ENCODE measurements at regions not wholly inside any gene's neighbourhood (a gene's known extent, or its start where the extent isn't known, plus 50 kb on each side); places are given as distances from the start of the nearest gene placed in this dataset.

- TF ChIP-seq, protein P1, sequence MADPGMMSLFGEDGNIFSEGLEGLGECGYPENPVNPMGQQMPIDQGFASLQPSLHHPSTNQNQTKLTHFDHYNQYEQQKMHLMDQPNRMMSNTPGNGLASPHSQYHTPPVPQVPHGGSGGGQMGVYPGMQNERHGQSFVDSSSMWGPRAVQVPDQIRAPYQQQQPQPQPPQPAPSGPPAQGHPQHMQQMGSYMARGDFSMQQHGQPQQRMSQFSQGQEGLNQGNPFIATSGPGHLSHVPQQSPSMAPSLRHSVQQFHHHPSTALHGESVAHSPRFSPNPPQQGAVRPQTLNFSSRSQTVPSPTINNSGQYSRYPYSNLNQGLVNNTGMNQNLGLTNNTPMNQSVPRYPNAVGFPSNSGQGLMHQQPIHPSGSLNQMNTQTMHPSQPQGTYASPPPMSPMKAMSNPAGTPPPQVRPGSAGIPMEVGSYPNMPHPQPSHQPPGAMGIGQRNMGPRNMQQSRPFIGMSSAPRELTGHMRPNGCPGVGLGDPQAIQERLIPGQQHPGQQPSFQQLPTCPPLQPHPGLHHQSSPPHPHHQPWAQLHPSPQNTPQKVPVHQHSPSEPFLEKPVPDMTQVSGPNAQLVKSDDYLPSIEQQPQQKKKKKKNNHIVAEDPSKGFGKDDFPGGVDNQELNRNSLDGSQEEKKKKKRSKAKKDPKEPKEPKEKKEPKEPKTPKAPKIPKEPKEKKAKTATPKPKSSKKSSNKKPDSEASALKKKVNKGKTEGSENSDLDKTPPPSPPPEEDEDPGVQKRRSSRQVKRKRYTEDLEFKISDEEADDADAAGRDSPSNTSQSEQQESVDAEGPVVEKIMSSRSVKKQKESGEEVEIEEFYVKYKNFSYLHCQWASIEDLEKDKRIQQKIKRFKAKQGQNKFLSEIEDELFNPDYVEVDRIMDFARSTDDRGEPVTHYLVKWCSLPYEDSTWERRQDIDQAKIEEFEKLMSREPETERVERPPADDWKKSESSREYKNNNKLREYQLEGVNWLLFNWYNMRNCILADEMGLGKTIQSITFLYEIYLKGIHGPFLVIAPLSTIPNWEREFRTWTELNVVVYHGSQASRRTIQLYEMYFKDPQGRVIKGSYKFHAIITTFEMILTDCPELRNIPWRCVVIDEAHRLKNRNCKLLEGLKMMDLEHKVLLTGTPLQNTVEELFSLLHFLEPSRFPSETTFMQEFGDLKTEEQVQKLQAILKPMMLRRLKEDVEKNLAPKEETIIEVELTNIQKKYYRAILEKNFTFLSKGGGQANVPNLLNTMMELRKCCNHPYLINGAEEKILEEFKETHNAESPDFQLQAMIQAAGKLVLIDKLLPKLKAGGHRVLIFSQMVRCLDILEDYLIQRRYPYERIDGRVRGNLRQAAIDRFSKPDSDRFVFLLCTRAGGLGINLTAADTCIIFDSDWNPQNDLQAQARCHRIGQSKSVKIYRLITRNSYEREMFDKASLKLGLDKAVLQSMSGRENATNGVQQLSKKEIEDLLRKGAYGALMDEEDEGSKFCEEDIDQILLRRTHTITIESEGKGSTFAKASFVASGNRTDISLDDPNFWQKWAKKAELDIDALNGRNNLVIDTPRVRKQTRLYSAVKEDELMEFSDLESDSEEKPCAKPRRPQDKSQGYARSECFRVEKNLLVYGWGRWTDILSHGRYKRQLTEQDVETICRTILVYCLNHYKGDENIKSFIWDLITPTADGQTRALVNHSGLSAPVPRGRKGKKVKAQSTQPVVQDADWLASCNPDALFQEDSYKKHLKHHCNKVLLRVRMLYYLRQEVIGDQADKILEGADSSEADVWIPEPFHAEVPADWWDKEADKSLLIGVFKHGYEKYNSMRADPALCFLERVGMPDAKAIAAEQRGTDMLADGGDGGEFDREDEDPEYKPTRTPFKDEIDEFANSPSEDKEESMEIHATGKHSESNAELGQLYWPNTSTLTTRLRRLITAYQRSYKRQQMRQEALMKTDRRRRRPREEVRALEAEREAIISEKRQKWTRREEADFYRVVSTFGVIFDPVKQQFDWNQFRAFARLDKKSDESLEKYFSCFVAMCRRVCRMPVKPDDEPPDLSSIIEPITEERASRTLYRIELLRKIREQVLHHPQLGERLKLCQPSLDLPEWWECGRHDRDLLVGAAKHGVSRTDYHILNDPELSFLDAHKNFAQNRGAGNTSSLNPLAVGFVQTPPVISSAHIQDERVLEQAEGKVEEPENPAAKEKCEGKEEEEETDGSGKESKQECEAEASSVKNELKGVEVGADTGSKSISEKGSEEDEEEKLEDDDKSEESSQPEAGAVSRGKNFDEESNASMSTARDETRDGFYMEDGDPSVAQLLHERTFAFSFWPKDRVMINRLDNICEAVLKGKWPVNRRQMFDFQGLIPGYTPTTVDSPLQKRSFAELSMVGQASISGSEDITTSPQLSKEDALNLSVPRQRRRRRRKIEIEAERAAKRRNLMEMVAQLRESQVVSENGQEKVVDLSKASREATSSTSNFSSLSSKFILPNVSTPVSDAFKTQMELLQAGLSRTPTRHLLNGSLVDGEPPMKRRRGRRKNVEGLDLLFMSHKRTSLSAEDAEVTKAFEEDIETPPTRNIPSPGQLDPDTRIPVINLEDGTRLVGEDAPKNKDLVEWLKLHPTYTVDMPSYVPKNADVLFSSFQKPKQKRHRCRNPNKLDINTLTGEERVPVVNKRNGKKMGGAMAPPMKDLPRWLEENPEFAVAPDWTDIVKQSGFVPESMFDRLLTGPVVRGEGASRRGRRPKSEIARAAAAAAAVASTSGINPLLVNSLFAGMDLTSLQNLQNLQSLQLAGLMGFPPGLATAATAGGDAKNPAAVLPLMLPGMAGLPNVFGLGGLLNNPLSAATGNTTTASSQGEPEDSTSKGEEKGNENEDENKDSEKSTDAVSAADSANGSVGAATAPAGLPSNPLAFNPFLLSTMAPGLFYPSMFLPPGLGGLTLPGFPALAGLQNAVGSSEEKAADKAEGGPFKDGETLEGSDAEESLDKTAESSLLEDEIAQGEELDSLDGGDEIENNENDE (IDR thresholded peaks at IDR 0.05; ENCODE audit: insufficient replicate concordance, low read length): no peak
- TF ChIP-seq E2F6 (IDR thresholded peaks at IDR 0.05) (peak; percentile 94), TEAD4 (IDR thresholded peaks at IDR 0.05; ENCODE audit: low read depth, low read length) (no peak), GABPA (IDR thresholded peaks at IDR 0.05; ENCODE audit: borderline replicate concordance, insufficient read depth, low read length) (no peak), CBX5 (IDR thresholded peaks at IDR 0.05; ENCODE audit: low read depth, low read length) (no peak)
- TF ChIP-seq, protein P2, sequence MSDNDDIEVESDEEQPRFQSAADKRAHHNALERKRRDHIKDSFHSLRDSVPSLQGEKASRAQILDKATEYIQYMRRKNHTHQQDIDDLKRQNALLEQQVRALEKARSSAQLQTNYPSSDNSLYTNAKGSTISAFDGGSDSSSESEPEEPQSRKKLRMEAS (IDR thresholded peaks at IDR 0.05): peak; percentile 59
Measured at GRCh38 chr21:41564871-41565274, 56.9 kb upstream of the TMPRSS2 start (continued).

Measured in H1 (cell line).